NCI-H345 treated with DMSO at 0.1 percent for 48 hours (cell line): ENCODE measurements at regions not wholly inside any gene's neighbourhood (a gene's known extent, or its start where the extent isn't known, plus 50 kb on each side); places are given as distances from the start of the nearest gene placed in this dataset.

Source experiments
- DNase-seq: peaks from one replicate; lab custom pipeline; 2025; ENCODE audit not compliant: unreplicated experiment; lab: John Stamatoyannopoulos, UW

- DNase-seq: no peak
These were observed 146.0 kb downstream of the FOXA2 start for GRCh38 chr20:22438346-22438745.

- no peak for DNase-seq
These were observed 147.0 kb downstream of the FOXA2 start for GRCh38 chr20:22437354-22437753.

- no peak for DNase-seq
These were observed 153.0 kb downstream of the FOXA2 start for GRCh38 chr20:22431419-22431818.

GRCh38 chr20:22430746-22431168 is 153.6 kb downstream of the FOXA2 start:
- no peak for DNase-seq

GRCh38 chr20:22430154-22430745 is 154.1 kb downstream of the FOXA2 start:
- DNase-seq: peak; percentile 45

- peak; percentile 42 for DNase-seq
These were observed 154.9 kb downstream of the FOXA2 start for GRCh38 chr20:22429175-22430153.

- no peak for DNase-seq
These were observed 156.3 kb downstream of the FOXA2 start for GRCh38 chr20:22428051-22428450.

GRCh38 chr20:22426772-22427171 is 157.6 kb downstream of the FOXA2 start:
- DNase-seq: no peak

- no peak for DNase-seq
These were observed 158.8 kb downstream of the FOXA2 start for GRCh38 chr20:22425344-22426295.

GRCh38 chr20:22423190-22423832 is 161.1 kb downstream of the FOXA2 start:
- no peak for DNase-seq

- DNase-seq: no peak
These were observed 164.2 kb downstream of the FOXA2 start for GRCh38 chr20:22420116-22420598.

- DNase-seq: no peak
These were observed 165.6 kb downstream of the FOXA2 start for GRCh38 chr20:22418738-22419137.

GRCh38 chr20:22414305-22414742 is 170.0 kb downstream of the FOXA2 start:
- DNase-seq: no peak

- DNase-seq: no peak
These were observed 171.1 kb downstream of the FOXA2 start for GRCh38 chr20:22412977-22413868.

- DNase-seq: no peak
These were observed 172.5 kb downstream of the FOXA2 start for GRCh38 chr20:22411627-22412450.

GRCh38 chr20:22411286-22411626 is 173.1 kb downstream of the FOXA2 start:
- no peak for DNase-seq

GRCh38 chr20:22410556-22411130 is 173.7 kb downstream of the FOXA2 start:
- no peak for DNase-seq
